ENCODE measurements at regions not wholly inside any gene's neighbourhood (a gene's known extent, or its start where the extent isn't known, plus 50 kb on each side); places are given as distances from the start of the nearest gene placed in this dataset.

GRCh38 chr4:91935217-91935616, 368.5 kb upstream of the GRID2 start:
- TF ChIP-seq GATA2 (IDR thresholded peaks at IDR 0.05; ENCODE audit: low read depth, low read length): no peak
- no peak for TF ChIP-seq GATA3 (IDR thresholded peaks at IDR 0.05; ENCODE audit: low read depth, low read length)

DNA sequence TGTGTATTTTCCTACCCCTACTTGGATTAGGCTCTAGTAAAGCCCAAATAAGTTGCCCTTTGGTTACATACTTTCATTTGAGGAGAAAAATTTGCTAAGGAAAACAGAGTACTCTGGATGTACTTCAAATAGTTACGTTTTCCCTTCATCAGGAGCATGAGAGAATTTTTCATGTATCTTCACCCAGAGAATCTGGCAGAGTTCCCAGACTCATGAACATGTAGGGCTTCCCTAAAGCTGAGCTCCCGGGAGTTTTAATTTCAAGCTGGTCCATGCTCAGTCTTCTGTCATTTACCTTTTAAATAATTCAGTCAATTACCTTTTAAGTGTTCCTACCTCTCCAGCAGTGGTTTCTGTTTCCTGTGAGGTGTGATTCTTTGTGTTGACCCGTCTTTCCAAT, 367.5 kb upstream of the GRID2 start:
- TF ChIP-seq GATA3 (IDR thresholded peaks at IDR 0.05; ENCODE audit: low read depth, low read length) (no peak), GATA2 (IDR thresholded peaks at IDR 0.05; ENCODE audit: low read depth, low read length) (no peak)

- no peak for TF ChIP-seq GATA2 (IDR thresholded peaks at IDR 0.05; ENCODE audit: low read depth, low read length)
- TF ChIP-seq GATA3 (IDR thresholded peaks at IDR 0.05; ENCODE audit: low read depth, low read length): no peak
Observed at GRCh38 chr4:91957963-91958362, 345.8 kb upstream of the GRID2 start.

GRCh38 chr4:91958596-91958995, 345.2 kb upstream of the GRID2 start:
- no peak for TF ChIP-seq GATA2 (IDR thresholded peaks at IDR 0.05; ENCODE audit: low read depth, low read length)
- TF ChIP-seq GATA3 (IDR thresholded peaks at IDR 0.05; ENCODE audit: low read depth, low read length): no peak

DNA sequence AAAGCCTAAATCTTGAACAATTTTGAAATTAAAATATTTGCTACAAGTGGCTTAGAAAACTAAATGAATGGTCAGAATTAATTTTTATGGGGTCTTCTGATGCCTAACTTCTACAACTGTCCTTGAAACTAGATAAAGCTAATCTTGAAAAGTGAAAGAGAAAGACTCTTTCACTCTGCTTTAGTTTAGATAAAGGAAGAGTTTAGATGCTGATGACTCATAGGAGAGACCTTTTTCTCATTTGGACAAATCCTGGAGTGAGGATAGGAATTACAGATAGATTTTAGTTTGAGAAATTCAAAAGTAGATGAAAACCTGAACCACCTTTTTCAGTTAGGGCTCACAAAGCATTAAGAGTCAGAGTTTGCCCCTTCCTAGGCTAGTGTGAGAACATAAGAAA, 342.3 kb upstream of the GRID2 start:
- no peak for TF ChIP-seq GATA3 (IDR thresholded peaks at IDR 0.05; ENCODE audit: low read depth, low read length)
- TF ChIP-seq GATA2 (IDR thresholded peaks at IDR 0.05; ENCODE audit: low read depth, low read length): no peak

DNA sequence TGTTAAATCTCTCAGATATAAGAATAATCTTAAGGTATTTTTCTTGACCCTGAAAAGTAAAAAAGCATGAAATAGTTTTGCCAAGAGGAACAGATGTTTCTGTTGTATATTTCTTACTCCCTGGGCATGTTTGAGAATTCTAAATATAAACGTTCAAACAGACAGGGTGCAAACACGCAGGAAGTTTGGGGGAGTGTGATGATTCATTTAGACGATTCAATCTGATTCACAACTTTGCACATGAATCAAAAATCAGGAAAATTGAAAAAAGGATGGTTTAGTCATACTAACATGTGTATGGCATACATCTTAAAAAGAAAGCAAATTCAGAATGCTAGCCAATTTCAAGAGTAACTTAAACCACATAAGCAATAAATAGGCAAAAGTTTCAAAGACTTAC, 340.3 kb upstream of the GRID2 start:
- TF ChIP-seq GATA2 (IDR thresholded peaks at IDR 0.05; ENCODE audit: low read depth, low read length): no peak
- TF ChIP-seq GATA3 (IDR thresholded peaks at IDR 0.05; ENCODE audit: low read depth, low read length): no peak

GRCh38 chr4:91965166-91965565, 338.6 kb upstream of the GRID2 start:
- TF ChIP-seq GATA3 (IDR thresholded peaks at IDR 0.05; ENCODE audit: low read depth, low read length): no peak
- no peak for TF ChIP-seq GATA2 (IDR thresholded peaks at IDR 0.05; ENCODE audit: low read depth, low read length)

- no peak for TF ChIP-seq GATA3 (IDR thresholded peaks at IDR 0.05; ENCODE audit: low read depth, low read length)
- TF ChIP-seq GATA2 (IDR thresholded peaks at IDR 0.05; ENCODE audit: low read depth, low read length): no peak
Observed at GRCh38 chr4:91973479-91974153, 330.1 kb upstream of the GRID2 start.

GRCh38 chr4:91984466-91984865, 319.3 kb upstream of the GRID2 start:
- no peak for TF ChIP-seq GATA2 (IDR thresholded peaks at IDR 0.05; ENCODE audit: low read depth, low read length)
- TF ChIP-seq GATA3 (IDR thresholded peaks at IDR 0.05; ENCODE audit: low read depth, low read length): no peak

GRCh38 chr4:91989914-91990313, 313.9 kb upstream of the GRID2 start:
- TF ChIP-seq GATA3 (IDR thresholded peaks at IDR 0.05; ENCODE audit: low read depth, low read length) (no peak), GATA2 (IDR thresholded peaks at IDR 0.05; ENCODE audit: low read depth, low read length) (no peak)

GRCh38 chr4:91990726-91991125, 313.0 kb upstream of the GRID2 start:
- TF ChIP-seq GATA3 (IDR thresholded peaks at IDR 0.05; ENCODE audit: low read depth, low read length) (no peak), GATA2 (IDR thresholded peaks at IDR 0.05; ENCODE audit: low read depth, low read length) (no peak)

- TF ChIP-seq GATA3 (IDR thresholded peaks at IDR 0.05; ENCODE audit: low read depth, low read length): no peak
- no peak for TF ChIP-seq GATA2 (IDR thresholded peaks at IDR 0.05; ENCODE audit: low read depth, low read length)
Observed at GRCh38 chr4:91997045-91997444, 306.7 kb upstream of the GRID2 start.

GRCh38 chr4:92012899-92013867, 290.6 kb upstream of the GRID2 start:
- TF ChIP-seq GATA2 (IDR thresholded peaks at IDR 0.05; ENCODE audit: low read depth, low read length) (no peak), GATA3 (IDR thresholded peaks at IDR 0.05; ENCODE audit: low read depth, low read length) (no peak)

DNA sequence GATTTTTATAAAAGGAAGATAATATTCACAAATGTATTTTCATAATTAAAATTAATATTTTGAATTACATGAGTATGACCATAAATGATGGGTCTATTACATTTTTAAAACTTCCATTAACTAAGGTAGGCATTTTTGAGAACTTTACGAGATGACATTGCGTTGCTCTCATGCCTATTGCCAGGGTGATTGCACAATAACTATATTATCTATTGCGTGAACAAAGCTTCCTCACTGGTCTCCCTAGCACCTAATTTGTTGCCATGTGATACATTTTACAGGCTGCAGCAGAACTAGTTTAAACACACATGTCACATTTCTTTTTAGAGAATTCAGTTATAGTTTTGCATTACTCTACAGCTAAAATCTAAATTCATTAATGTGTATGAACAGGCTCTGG, 289.7 kb upstream of the GRID2 start:
- TF ChIP-seq GATA3 (IDR thresholded peaks at IDR 0.05; ENCODE audit: low read depth, low read length): no peak
- no peak for TF ChIP-seq GATA2 (IDR thresholded peaks at IDR 0.05; ENCODE audit: low read depth, low read length)

- TF ChIP-seq GATA2 (IDR thresholded peaks at IDR 0.05; ENCODE audit: low read depth, low read length) (no peak), GATA3 (IDR thresholded peaks at IDR 0.05; ENCODE audit: low read depth, low read length) (no peak)
Observed at GRCh38 chr4:92021203-92021602, 282.6 kb upstream of the GRID2 start.

All from SH-SY5Y (cell line).